H1 (cell line): ENCODE measurements at regions not wholly inside any gene's neighbourhood (a gene's known extent, or its start where the extent isn't known, plus 50 kb on each side); places are given as distances from the start of the nearest gene placed in this dataset.

Experiments
- CTCF ChIA-PET: fragments of 300-600 bp; sonication (Branson Sonifier 250); formaldehyde crosslinking; loops from one replicate; lab custom pipeline; 2021; ENCODE audit not compliant: partially characterized antibody; lab: Charles Lee
- POLR2A ChIA-PET: fragments of 300-600 bp; sonication (Branson Sonifier 250); formaldehyde crosslinking; loops from one replicate; lab custom pipeline; 2021; ENCODE audit warnings: inconsistent platforms; ENCODE audit not compliant: partially characterized antibody; lab: Charles Lee
- DNase-seq, 2 experiments: peaks; one replicate each; pipeline versions ENCODE4 v3.0.0 to v3.0.0-alpha.2; 2010 to 2022; ENCODE audit warnings: low spot score in 2 of 2, low read depth in 1 of 2, mixed read lengths in 1 of 2
- FAIRE-seq: peaks from 2 replicates; lab custom pipeline; 2011; peaks lifted over from hg19 to GRCh38; lab: Jason Lieb, UNC
- H2AFZ ChIP-seq: 2 replicates; pipeline ENCODE4 v1.8.1; 2012; ENCODE audit warnings: low read length, inconsistent platforms
- H2AK5ac ChIP-seq: 2 replicates; pipeline ENCODE4 v1.6.1; 2013; ENCODE audit warnings: low read depth, low read length
- H2BK120ac ChIP-seq: replicated peaks from 2 replicates; pipeline ENCODE3; 2013; ENCODE audit warnings: low read depth, low read length, inconsistent platforms
- H2BK12ac ChIP-seq: 2 replicates; pipeline ENCODE4 v1.6.1; 2013; ENCODE audit warnings: low read depth, low read length
- H2BK15ac ChIP-seq: 2 replicates; pipeline ENCODE4 v1.6.1; 2013; ENCODE audit warnings: low read length
- H2BK20ac ChIP-seq: 2 replicates; pipeline ENCODE4 v1.6.1; 2013; ENCODE audit warnings: low read length
- H2BK5ac ChIP-seq: 2 replicates; pipeline ENCODE4 v1.6.1; 2013; ENCODE audit warnings: low read depth, low read length
- H3K14ac ChIP-seq: 2 replicates; pipeline ENCODE4 v1.6.1; 2013; ENCODE audit warnings: inconsistent platforms; ENCODE audit not compliant: insufficient read length
- H3K18ac ChIP-seq: 2 replicates; pipeline ENCODE4 v1.6.1; 2013; ENCODE audit warnings: low read length; ENCODE audit errors: extremely low read depth
- H3K23ac ChIP-seq: 2 replicates; pipeline ENCODE4 v1.6.1; 2013; ENCODE audit warnings: inconsistent platforms; ENCODE audit not compliant: insufficient read length
- H3K23me2 ChIP-seq: 2 replicates; pipeline ENCODE4 v1.6.1; 2013; ENCODE audit warnings: low read depth, low read length
- H3K27ac ChIP-seq: 2 replicates; pipeline ENCODE4 v1.6.1; 2011; ENCODE audit warnings: low read depth, low read length, inconsistent platforms
- H3K27me3 ChIP-seq, 4 experiments: replicated peaks in 1 of 4; 1 replicate in 1 of 4; 2 replicates in 3 of 4; pipeline versions ENCODE4 v1.6.1 to v1.8.1; 2011 to 2013; ENCODE audit warnings: low read length in 3 of 4, mild to moderate bottlenecking in 3 of 4, inconsistent platforms in 2 of 4, mixed read lengths in 2 of 4, moderate library complexity in 1 of 4; ENCODE audit not compliant: control insufficient read depth in 3 of 4, insufficient read depth in 3 of 4; ENCODE audit errors: extremely low read depth in 1 of 4
- H3K36me3 ChIP-seq, 4 experiments: 2 replicates each; pipeline versions ENCODE4 v1.6.1 to v1.8.1; 2011 to 2013; ENCODE audit warnings: mild to moderate bottlenecking in 4 of 4, low read length in 3 of 4, moderate library complexity in 2 of 4, control low read depth in 1 of 4, inconsistent platforms in 1 of 4; ENCODE audit not compliant: insufficient read depth in 4 of 4, control insufficient read depth in 2 of 4
- H3K4ac ChIP-seq: replicated peaks from 2 replicates; pipeline ENCODE3; 2013; ENCODE audit warnings: low read length, low read depth, mixed read lengths, inconsistent platforms; ENCODE audit not compliant: insufficient read length
- H3K4me1 ChIP-seq, 4 experiments: replicated peaks in 1 of 4; 1 replicate in 1 of 4; 2 replicates in 3 of 4; pipeline versions ENCODE4 v1.6.1 to v1.8.1; 2011 to 2013; ENCODE audit warnings: low read length in 3 of 4, inconsistent platforms in 2 of 4, mixed read lengths in 1 of 4; ENCODE audit not compliant: insufficient read depth in 4 of 4, control insufficient read depth in 3 of 4
- H3K4me2 ChIP-seq, 2 experiments: 2 replicates each; pipeline versions ENCODE4 v1.6.1 to v1.8.1; 2011 to 2013; ENCODE audit warnings: low read depth in 2 of 2, low read length in 2 of 2, control low read depth in 1 of 2, inconsistent platforms in 1 of 2, mild to moderate bottlenecking in 1 of 2; ENCODE audit not compliant: insufficient read depth in 1 of 2
- H3K4me3 ChIP-seq, 4 experiments: fragments of 200-600, 300-600 bp in 1 of 4; sonication (generic), shearing (Covaris generic), sonication (Bioruptor Twin) in 1 of 4; 2 replicates each; pipeline versions ENCODE4 v1.5.1 to v1.8.1; 2011 to 2016; ENCODE audit warnings: low read length in 4 of 4, low read depth in 3 of 4, control low read depth in 2 of 4, inconsistent platforms in 2 of 4, mild to moderate bottlenecking in 2 of 4, mixed read lengths in 1 of 4, moderate library complexity in 1 of 4; ENCODE audit not compliant: insufficient read depth in 2 of 4; ENCODE audit errors: extremely low read depth in 1 of 4
- H3K56ac ChIP-seq: replicated peaks from 2 replicates; pipeline ENCODE3; 2013; ENCODE audit warnings: low read depth, mild to moderate bottlenecking, mixed read lengths, low read length, inconsistent platforms; ENCODE audit not compliant: insufficient read length
- H3K79me1 ChIP-seq: 2 replicates; pipeline ENCODE4 v1.6.1; 2013; ENCODE audit warnings: low read depth, low read length, control low read depth
- H3K79me2 ChIP-seq, 2 experiments: 2 replicates each; pipeline versions ENCODE4 v1.6.1 to v1.8.1; 2012 to 2013; ENCODE audit warnings: low read length in 2 of 2, mild to moderate bottlenecking in 2 of 2, inconsistent platforms in 1 of 2; ENCODE audit not compliant: insufficient read depth in 2 of 2, control insufficient read depth in 1 of 2
- H3K9ac ChIP-seq, 4 experiments: replicated peaks in 1 of 4; 1 replicate in 1 of 4; 2 replicates in 3 of 4; pipeline versions ENCODE4 v1.6.1 to v1.8.1; 2011 to 2013; ENCODE audit warnings: low read depth in 3 of 4, low read length in 3 of 4, control low read depth in 2 of 4, mild to moderate bottlenecking in 2 of 4, moderate library complexity in 2 of 4, inconsistent platforms in 1 of 4; ENCODE audit errors: extremely low read depth in 1 of 4
- H3K9me3 ChIP-seq, 2 experiments: 2 replicates each; pipeline versions ENCODE4 v1.6.1 to v1.8.1; 2012 to 2013; ENCODE audit warnings: mild to moderate bottlenecking in 2 of 2, moderate library complexity in 2 of 2, control low read depth in 1 of 2, inconsistent platforms in 1 of 2, low read depth in 1 of 2, low read length in 1 of 2, mixed read lengths in 1 of 2; ENCODE audit not compliant: insufficient read depth in 2 of 2
- H4K20me1 ChIP-seq, 2 experiments: replicated peaks in 1 of 2; 2 replicates each; pipeline versions ENCODE3 to v1.8.1; 2011 to 2013; ENCODE audit warnings: inconsistent platforms in 2 of 2, low read length in 2 of 2, mild to moderate bottlenecking in 1 of 2; ENCODE audit not compliant: insufficient read depth in 2 of 2, control insufficient read depth in 1 of 2
- H4K5ac ChIP-seq: 2 replicates; pipeline ENCODE4 v1.6.1; 2013; ENCODE audit warnings: low read length, low read depth, mixed read lengths, inconsistent platforms; ENCODE audit not compliant: insufficient read length
- H4K8ac ChIP-seq: 2 replicates; pipeline ENCODE4 v1.8.0; 2013; ENCODE audit warnings: mild to moderate bottlenecking, moderate library complexity, low read length, inconsistent platforms; ENCODE audit not compliant: insufficient read depth; ENCODE audit errors: extremely low read depth
- H4K91ac ChIP-seq: replicated peaks from 2 replicates; pipeline ENCODE3; 2013; ENCODE audit warnings: low read length, mixed read lengths, inconsistent platforms; ENCODE audit not compliant: insufficient read length
- BCL11A ChIP-seq, 2 experiments: IDR thresholded peaks; one replicate each; pipeline ENCODE4 v1.6.1; 2011; ENCODE audit warnings: low read depth in 2 of 2, low read length in 2 of 2, mild to moderate bottlenecking in 2 of 2
- BRCA1 ChIP-seq: IDR thresholded peaks from 2 replicates; pipeline ENCODE4 v1.6.1; 2012; ENCODE audit warnings: low read depth, low read length, improper control_type of control experiment
- CEBPB ChIP-seq: IDR thresholded peaks from 2 replicates; pipeline ENCODE4 v1.6.1; 2012; ENCODE audit warnings: low read depth, low read length
- FOSL1 ChIP-seq: IDR thresholded peaks from 2 replicates; pipeline ENCODE4 v1.6.1; 2011; ENCODE audit warnings: mild to moderate bottlenecking, low read depth, low read length, moderate library complexity; ENCODE audit not compliant: insufficient read depth
- SRF ChIP-seq: IDR thresholded peaks from 2 replicates; pipeline ENCODE4 v1.6.1; 2011; ENCODE audit warnings: mild to moderate bottlenecking, low read depth, low read length, moderate library complexity
- TAF1 ChIP-seq: IDR thresholded peaks from 2 replicates; pipeline ENCODE4 v1.6.1; 2011; ENCODE audit warnings: mild to moderate bottlenecking, low read depth, low read length
- TAF7 ChIP-seq: optimal IDR thresholded peaks from 2 replicates; pipeline ENCODE3; 2011; ENCODE audit warnings: low read depth, mild to moderate bottlenecking, inconsistent platforms, low read length, moderate library complexity, borderline replicate concordance
- TBP ChIP-seq: IDR thresholded peaks from 2 replicates; pipeline ENCODE4 v1.6.1; 2011; ENCODE audit warnings: low read depth, low read length, improper control_type of control experiment
- TCF12 ChIP-seq: IDR thresholded peaks from 2 replicates; pipeline ENCODE4 v1.6.1; 2011; ENCODE audit warnings: low read depth, mild to moderate bottlenecking, low read length
- WGBS, 2 experiments: shearing (Covaris generic) in 1 of 2; methylation state at CpG; one replicate each; pipeline versions ENCODE4 v1.1.6 to v1.1.7; 2013 to 2015; ENCODE audit warnings: low lambda C conversion rate in 2 of 2, mixed read lengths in 2 of 2, inconsistent platforms in 1 of 2, low coverage in 1 of 2, missing lambda C conversion rate in 1 of 2; ENCODE audit not compliant: insufficient replicate concordance in 2 of 2, insufficient coverage in 1 of 2, insufficient read length in 1 of 2; ENCODE audit errors: extremely low coverage in 1 of 2, missing lambda C conversion rate in 1 of 2; 5-methylcytosine and 5-hydroxymethylcytosine counted together
- TF ChIP-seq, protein P1 (sequence below): IDR thresholded peaks from 2 replicates; pipeline ENCODE4 v1.6.1; 2012; ENCODE audit warnings: inconsistent platforms

DNA sequence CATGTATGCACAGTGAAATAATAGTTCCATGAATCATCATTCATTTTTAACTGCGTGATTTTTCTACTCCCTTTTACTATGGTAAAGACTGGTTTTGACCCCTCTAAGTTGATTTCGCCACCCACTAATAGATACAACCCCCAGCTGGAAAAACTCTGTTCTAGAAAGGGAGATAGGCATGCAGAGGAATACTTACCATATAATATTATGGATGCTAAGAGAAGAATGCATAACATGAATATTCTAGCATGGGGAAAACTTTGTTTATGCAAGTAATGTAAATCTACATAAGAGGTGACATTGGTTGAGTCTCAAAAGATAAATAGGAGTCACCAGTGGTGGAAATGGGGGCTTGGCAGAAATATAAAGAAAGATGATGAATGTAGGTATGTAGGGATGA lies 97.3 kb upstream of the MBL2 start:
- Histone ChIP-seq H3K56ac (no peak overlapping the region), H4K20me1 (no peaks in the 10 kb centered on the region), H4K8ac (no peak overlapping the region), H3K79me1 (no peaks in the 10 kb centered on the region), H3K36me3 (peaks cover 0 to 4% (median 0%) of the 10 kb centered on the region in 4 experiments; a peak in 1 of 8 replicates), H4K5ac (no peak overlapping the region), H2BK120ac (no peak overlapping the region), H2BK5ac (no peak overlapping the region), H3K4ac (no peak overlapping the region), H3K27ac (no peak overlapping the region), H2AFZ (no peak overlapping the region), H3K23me2 (no peaks in the 10 kb centered on the region; the same call in 1 of the 2 replicates), H3K23ac (no peak overlapping the region), H4K91ac (no peak overlapping the region), H3K4me2 (no peak overlapping the region), H2BK20ac (no peak overlapping the region), H3K14ac (no peak overlapping the region), H3K79me2 (no peaks in the 10 kb centered on the region), H3K27me3 (no peaks in the 10 kb centered on the region), H3K9ac (no peak overlapping the region)
- no peak for DNase-seq
- WGBS, 2 experiments: 86% methylated on average over 2 of the region's 2 CpGs; no CpG with 5 or more reads in 1 of the 2 experiments
- POLR2A ChIA-PET: no interaction called here
- CTCF ChIA-PET: no interaction called here
- TF ChIP-seq SRF: no peak
- TF ChIP-seq, protein P1, sequence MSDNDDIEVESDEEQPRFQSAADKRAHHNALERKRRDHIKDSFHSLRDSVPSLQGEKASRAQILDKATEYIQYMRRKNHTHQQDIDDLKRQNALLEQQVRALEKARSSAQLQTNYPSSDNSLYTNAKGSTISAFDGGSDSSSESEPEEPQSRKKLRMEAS: no peak
- no peak for TF ChIP-seq TBP
- TF ChIP-seq BRCA1: no peak
- no peak for TF ChIP-seq TCF12
- no peak for TF ChIP-seq BCL11A (IDR thresholded peaks at IDR 0.05; ENCODE audit: low read depth in 2 of 2, low read length in 2 of 2)
- no peak for TF ChIP-seq CEBPB
- no peak for TF ChIP-seq TAF7
- no peak for TF ChIP-seq FOSL1
- no peak for TF ChIP-seq TAF1
- TF ChIP-seq, all 59 proteins: peak for 0
- no peak overlapping the region for H2BK12ac ChIP-seq
- peaks cover 0 to 3% (median under 1%) of the 10 kb centered on the region in 4 experiments; a peak in 4 of 7 replicates for H3K4me1 ChIP-seq
- H2AK5ac ChIP-seq: no peak overlapping the region
- H3K18ac ChIP-seq: no peak overlapping the region
- no peak for FAIRE-seq
- no peak overlapping the region for H3K4me3 ChIP-seq
- peaks cover 17 to 18% of the 10 kb centered on the region in 2 experiments for H3K9me3 ChIP-seq
- H2BK15ac ChIP-seq: no peak overlapping the region
